ENCODE measurements at regions not wholly inside any gene's neighbourhood (a gene's known extent, or its start where the extent isn't known, plus 50 kb on each side); places are given as distances from the start of the nearest gene placed in this dataset.
A peak's percentile ranks its signal among the peaks of the same experiment; 100 is the strongest.
"Not testable (repeated sequence)": the region's sequence is repeated elsewhere in the genome, so short reads cannot be mapped to it uniquely, and the experiment has no call there.

- H3K36me3 Mint-ChIP-seq; H3K4me1 ChIP-seq (ENCODE audit: control insufficient read depth in 2 of 2, insufficient read depth in 2 of 2, low read length in 2 of 2); H3K36me3 ChIP-seq (ENCODE audit: control insufficient read depth in 2 of 3, insufficient read depth in 3 of 3, low read length in 3 of 3); H3K4me1 Mint-ChIP-seq; CTCF ChIA-PET; H3K27ac Mint-ChIP-seq; H3K9me3 ChIP-seq (ENCODE audit: control insufficient read depth in 2 of 3, low read length in 3 of 3); POLR2A ChIA-PET; ATAC-seq; H3K27ac ChIP-seq (ENCODE audit: low read depth, low read length); H3K9me3 Mint-ChIP-seq; intact Hi-C loops (cut with micrococcal nuclease); H3K4me3 Mint-ChIP-seq; H3K4me3 ChIP-seq (ENCODE audit: low read length); DNase-seq; H3K27me3 ChIP-seq (ENCODE audit: control insufficient read depth in 2 of 2, insufficient read depth in 2 of 2, low read length in 2 of 2); H3K27me3 Mint-ChIP-seq: not testable (repeated sequence)
Measured at GRCh38 chr2:111316221-111316741, 195.6 kb downstream of the BCL2L11 start.

- H3K9me3 Mint-ChIP-seq; H3K27me3 ChIP-seq (ENCODE audit: control insufficient read depth in 2 of 2, insufficient read depth in 2 of 2, low read length in 2 of 2); H3K27me3 Mint-ChIP-seq; POLR2A ChIA-PET; DNase-seq; H3K4me3 Mint-ChIP-seq; CTCF ChIA-PET; ATAC-seq; H3K4me1 Mint-ChIP-seq; H3K27ac Mint-ChIP-seq; H3K4me3 ChIP-seq (ENCODE audit: low read length); H3K36me3 ChIP-seq (ENCODE audit: control insufficient read depth in 2 of 3, insufficient read depth in 3 of 3, low read length in 3 of 3); intact Hi-C loops (cut with micrococcal nuclease); H3K4me1 ChIP-seq (ENCODE audit: control insufficient read depth in 2 of 2, insufficient read depth in 2 of 2, low read length in 2 of 2); H3K36me3 Mint-ChIP-seq; H3K27ac ChIP-seq (ENCODE audit: low read depth, low read length); H3K9me3 ChIP-seq (ENCODE audit: control insufficient read depth in 2 of 3, low read length in 3 of 3): not testable (repeated sequence)
Measured at GRCh38 chr2:111316881-111317549, 196.3 kb downstream of the BCL2L11 start.

GRCh38 chr2:111319552-111319951 lies 198.8 kb downstream of the BCL2L11 start:
- Mint-ChIP-seq H3K4me3 (peak overlapping the region in 1 of 10 donors; percentile 20), H3K27ac (peak overlapping the region in 1 of 9 donors; percentile 52)
- POLR2A ChIA-PET; ATAC-seq; H3K9me3 Mint-ChIP-seq; H3K27me3 Mint-ChIP-seq; intact Hi-C loops (cut with micrococcal nuclease); H3K27me3 ChIP-seq (ENCODE audit: control insufficient read depth in 2 of 2, insufficient read depth in 2 of 2, low read length in 2 of 2); H3K4me3 ChIP-seq (ENCODE audit: low read length); H3K27ac ChIP-seq (ENCODE audit: low read depth, low read length); CTCF ChIA-PET; H3K4me1 Mint-ChIP-seq; H3K4me1 ChIP-seq (ENCODE audit: control insufficient read depth in 2 of 2, insufficient read depth in 2 of 2, low read length in 2 of 2); DNase-seq; H3K9me3 ChIP-seq (ENCODE audit: control insufficient read depth in 2 of 3, low read length in 3 of 3); H3K36me3 Mint-ChIP-seq; H3K36me3 ChIP-seq (ENCODE audit: control insufficient read depth in 2 of 3, insufficient read depth in 3 of 3, low read length in 3 of 3): not testable (repeated sequence)

GRCh38 chr2:111320264-111320663 lies 199.6 kb downstream of the BCL2L11 start:
- POLR2A ChIA-PET; H3K36me3 Mint-ChIP-seq; H3K4me1 Mint-ChIP-seq; ATAC-seq; H3K9me3 ChIP-seq (ENCODE audit: control insufficient read depth in 2 of 3, low read length in 3 of 3); H3K4me3 ChIP-seq (ENCODE audit: low read length); DNase-seq; H3K4me3 Mint-ChIP-seq; H3K4me1 ChIP-seq (ENCODE audit: control insufficient read depth in 2 of 2, insufficient read depth in 2 of 2, low read length in 2 of 2); H3K27ac ChIP-seq (ENCODE audit: low read depth, low read length); H3K27me3 ChIP-seq (ENCODE audit: control insufficient read depth in 2 of 2, insufficient read depth in 2 of 2, low read length in 2 of 2); H3K27ac Mint-ChIP-seq; intact Hi-C loops (cut with micrococcal nuclease); H3K36me3 ChIP-seq (ENCODE audit: control insufficient read depth in 2 of 3, insufficient read depth in 3 of 3, low read length in 3 of 3); H3K27me3 Mint-ChIP-seq; CTCF ChIA-PET; H3K9me3 Mint-ChIP-seq: not testable (repeated sequence)

GRCh38 chr2:111320965-111321364 lies 200.3 kb downstream of the BCL2L11 start:
- H3K36me3 Mint-ChIP-seq; POLR2A ChIA-PET; intact Hi-C loops (cut with micrococcal nuclease); H3K27ac ChIP-seq (ENCODE audit: low read depth, low read length); H3K36me3 ChIP-seq (ENCODE audit: control insufficient read depth in 2 of 3, insufficient read depth in 3 of 3, low read length in 3 of 3); H3K9me3 Mint-ChIP-seq; H3K27me3 Mint-ChIP-seq; H3K4me3 ChIP-seq (ENCODE audit: low read length); CTCF ChIA-PET; H3K4me1 Mint-ChIP-seq; H3K27ac Mint-ChIP-seq; H3K4me1 ChIP-seq (ENCODE audit: control insufficient read depth in 2 of 2, insufficient read depth in 2 of 2, low read length in 2 of 2); H3K9me3 ChIP-seq (ENCODE audit: control insufficient read depth in 2 of 3, low read length in 3 of 3); H3K27me3 ChIP-seq (ENCODE audit: control insufficient read depth in 2 of 2, insufficient read depth in 2 of 2, low read length in 2 of 2); H3K4me3 Mint-ChIP-seq; DNase-seq: not testable (repeated sequence)
- ATAC-seq: peak; percentile 61

GRCh38 chr2:111323384-111323783 lies 202.7 kb downstream of the BCL2L11 start:
- H3K36me3 ChIP-seq (ENCODE audit: control insufficient read depth in 2 of 3, insufficient read depth in 3 of 3, low read length in 3 of 3); H3K9me3 Mint-ChIP-seq; H3K4me3 ChIP-seq (ENCODE audit: low read length); intact Hi-C loops (cut with micrococcal nuclease); H3K27me3 Mint-ChIP-seq; H3K27ac Mint-ChIP-seq; H3K27me3 ChIP-seq (ENCODE audit: control insufficient read depth in 2 of 2, insufficient read depth in 2 of 2, low read length in 2 of 2); H3K36me3 Mint-ChIP-seq; H3K27ac ChIP-seq (ENCODE audit: low read depth, low read length); ATAC-seq; H3K4me1 ChIP-seq (ENCODE audit: control insufficient read depth in 2 of 2, insufficient read depth in 2 of 2, low read length in 2 of 2); H3K4me3 Mint-ChIP-seq; CTCF ChIA-PET; H3K9me3 ChIP-seq (ENCODE audit: control insufficient read depth in 2 of 3, low read length in 3 of 3); POLR2A ChIA-PET; H3K4me1 Mint-ChIP-seq; DNase-seq: not testable (repeated sequence)

- H3K9me3 Mint-ChIP-seq; H3K36me3 ChIP-seq (ENCODE audit: control insufficient read depth in 2 of 3, insufficient read depth in 3 of 3, low read length in 3 of 3); H3K36me3 Mint-ChIP-seq; H3K4me3 ChIP-seq (ENCODE audit: low read length); H3K27ac Mint-ChIP-seq; CTCF ChIA-PET; H3K4me3 Mint-ChIP-seq; H3K4me1 Mint-ChIP-seq; H3K27me3 ChIP-seq (ENCODE audit: control insufficient read depth in 2 of 2, insufficient read depth in 2 of 2, low read length in 2 of 2); H3K27ac ChIP-seq (ENCODE audit: low read depth, low read length); DNase-seq; H3K27me3 Mint-ChIP-seq; ATAC-seq; intact Hi-C loops (cut with micrococcal nuclease); H3K4me1 ChIP-seq (ENCODE audit: control insufficient read depth in 2 of 2, insufficient read depth in 2 of 2, low read length in 2 of 2); H3K9me3 ChIP-seq (ENCODE audit: control insufficient read depth in 2 of 3, low read length in 3 of 3); POLR2A ChIA-PET: not testable (repeated sequence)
Measured at GRCh38 chr2:111327726-111328125, 207.0 kb downstream of the BCL2L11 start.
